Stimulated activated effector memory CD8-positive, alpha-beta T cell treated with anti-CD3 and anti-CD28 coated beads, Interleukin-12 subunit alpha, Interleukin-12 subunit beta, amount 100 ng/mL, for 72 hours (primary cell): ENCODE measurements at regions not wholly inside any gene's neighbourhood (a gene's known extent, or its start where the extent isn't known, plus 50 kb on each side); places are given as distances from the start of the nearest gene placed in this dataset.

Experiments
- ATAC-seq: fragments of 150-1000 bp; cut with Tn5 transposase; 2 replicates; pipeline ENCODE4 v1.10.0; 2021
- DNase-seq, 2 donors: peaks; one replicate each; pipeline ENCODE4 v3.0.0; 2021 to 2022; ENCODE audit warnings: low spot score in 2 of 2
- H3K27ac Mint-ChIP-seq: one replicate; pipeline ENCODE4 v1.8.0; 2022; ENCODE audit warnings: mild to moderate bottlenecking, mixed read lengths
- H3K36me3 Mint-ChIP-seq: one replicate; pipeline ENCODE4 v1.8.0; 2022; ENCODE audit warnings: mild to moderate bottlenecking, mixed read lengths
- H3K4me1 Mint-ChIP-seq: one replicate; pipeline ENCODE4 v1.8.0; 2022; ENCODE audit warnings: mixed read lengths
- H3K4me3 Mint-ChIP-seq: one replicate; pipeline ENCODE4 v1.8.0; 2022; ENCODE audit warnings: mild to moderate bottlenecking, mixed read lengths
- H3K9me3 Mint-ChIP-seq: one replicate; pipeline ENCODE4 v1.8.0; 2022; ENCODE audit warnings: mixed read lengths

DNA sequence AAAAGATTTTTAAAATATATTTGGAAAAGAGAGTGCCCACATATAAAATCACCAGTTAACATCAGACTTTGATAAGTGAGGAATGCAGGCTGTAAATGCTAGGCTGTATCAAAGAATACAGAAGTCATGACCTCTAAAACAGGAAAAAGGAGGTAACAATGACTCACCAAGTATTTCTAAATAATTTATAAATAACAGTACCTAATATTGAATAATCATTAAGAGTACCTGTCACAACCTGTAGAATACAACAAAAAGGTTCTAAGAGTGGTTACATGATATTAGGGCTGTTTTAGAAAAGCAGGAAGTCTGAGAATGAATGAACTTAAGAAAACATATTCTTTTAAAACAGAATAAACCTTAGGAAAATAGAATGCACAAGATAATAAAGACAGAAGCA lies 173.1 kb upstream of the CST7 start:
- H3K4me1 Mint-ChIP-seq = peaks cover 21% of the 10 kb centered on the region
- no peak overlapping the region for H3K27ac Mint-ChIP-seq
- peaks cover 13% of the 10 kb centered on the region for H3K9me3 Mint-ChIP-seq
- DNase-seq = no peak
- H3K4me3 Mint-ChIP-seq = no peak overlapping the region
- no peak for ATAC-seq
- H3K36me3 Mint-ChIP-seq = no peaks in the 10 kb centered on the region

DNA sequence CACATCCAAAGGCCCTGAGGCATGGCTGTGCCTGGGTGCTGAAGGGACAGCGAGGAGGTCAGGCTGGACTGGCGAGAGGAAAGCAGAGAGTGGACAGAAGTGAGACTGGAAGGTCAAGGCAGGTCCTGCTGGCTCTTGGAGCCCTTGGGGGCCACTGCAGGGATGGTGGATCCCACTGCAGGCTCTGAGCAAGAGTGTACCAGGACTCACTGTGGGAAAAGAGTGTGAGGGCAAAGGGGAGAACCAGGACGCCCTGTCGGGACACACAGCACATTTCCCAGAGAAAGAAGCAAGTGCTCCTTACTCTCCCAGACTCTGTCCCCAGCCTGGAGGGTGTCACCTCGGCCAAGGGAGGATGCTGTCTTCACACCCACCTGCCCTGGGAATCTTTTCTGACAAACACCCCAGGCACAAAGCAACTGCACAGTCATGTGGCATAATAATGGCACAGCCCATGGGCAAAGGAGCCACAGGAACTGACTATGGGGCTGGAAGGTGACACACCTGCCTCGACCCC lies 172.3 kb upstream of the CST7 start:
- H3K36me3 Mint-ChIP-seq = no peaks in the 10 kb centered on the region
- no peak for DNase-seq
- ATAC-seq = no peak
- H3K4me1 Mint-ChIP-seq = peaks cover 21% of the 10 kb centered on the region
- peaks cover 13% of the 10 kb centered on the region for H3K9me3 Mint-ChIP-seq
- no peak overlapping the region for H3K27ac Mint-ChIP-seq
- no peak overlapping the region for H3K4me3 Mint-ChIP-seq

DNA sequence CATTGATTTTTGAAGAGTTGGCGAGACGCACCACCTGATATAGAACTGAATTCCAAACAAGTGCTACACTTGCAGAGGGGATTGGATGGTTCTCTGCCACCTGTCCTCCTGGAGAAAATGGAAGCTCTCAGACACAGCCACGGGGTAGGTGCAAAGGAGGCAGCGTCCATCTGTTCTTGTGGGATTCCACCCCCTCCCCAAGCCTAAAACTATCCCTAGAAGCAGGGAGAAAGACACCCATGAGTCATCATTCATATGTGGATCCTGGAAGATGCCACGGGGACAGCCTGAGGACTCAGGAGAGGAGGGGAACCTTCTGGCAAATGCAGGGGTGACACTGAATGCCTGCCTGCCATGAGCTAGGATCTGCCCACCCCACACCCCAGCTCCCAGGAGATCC lies 171.3 kb upstream of the CST7 start:
- Mint-ChIP-seq H3K9me3 (peaks cover 13% of the 10 kb centered on the region), H3K4me1 (peaks cover 12% of the 10 kb centered on the region)
- no peak for ATAC-seq

DNA sequence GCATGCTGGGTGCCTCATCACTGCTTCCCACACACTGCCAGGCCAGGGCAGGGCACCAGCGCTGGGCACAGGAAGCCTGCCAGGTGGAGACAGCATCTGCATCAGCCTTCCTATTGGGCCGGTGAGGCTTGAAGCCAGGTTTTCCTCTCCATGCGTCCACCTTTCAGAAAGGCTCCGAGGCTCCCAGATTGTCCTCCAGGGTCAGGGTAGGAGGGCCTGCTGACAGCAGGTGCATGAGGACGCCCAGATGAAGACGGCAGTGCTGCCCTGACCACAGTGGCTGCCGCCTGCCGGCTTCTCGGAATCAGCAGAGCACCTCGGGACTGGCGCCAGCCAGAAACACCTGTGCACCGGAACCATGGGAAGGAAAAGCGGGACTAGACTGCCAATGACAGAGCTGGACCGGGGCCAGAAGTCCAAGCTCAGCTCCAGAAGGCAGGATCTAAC lies 170.5 kb upstream of the CST7 start:
- no peak for ATAC-seq
- no peaks in the 10 kb centered on the region for H3K36me3 Mint-ChIP-seq
- DNase-seq = no peak
- H3K27ac Mint-ChIP-seq = no peak overlapping the region
- H3K4me3 Mint-ChIP-seq = no peak overlapping the region
- H3K4me1 Mint-ChIP-seq = peaks cover 8% of the 10 kb centered on the region
- H3K9me3 Mint-ChIP-seq = peaks cover 13% of the 10 kb centered on the region

More for the DNA sequence above, 171.3 kb upstream of the CST7 start:
- H3K27ac Mint-ChIP-seq = peak overlapping the region; percentile 26
- H3K4me3 Mint-ChIP-seq = no peak overlapping the region
- H3K36me3 Mint-ChIP-seq = no peaks in the 10 kb centered on the region
- no peak for DNase-seq

DNA sequence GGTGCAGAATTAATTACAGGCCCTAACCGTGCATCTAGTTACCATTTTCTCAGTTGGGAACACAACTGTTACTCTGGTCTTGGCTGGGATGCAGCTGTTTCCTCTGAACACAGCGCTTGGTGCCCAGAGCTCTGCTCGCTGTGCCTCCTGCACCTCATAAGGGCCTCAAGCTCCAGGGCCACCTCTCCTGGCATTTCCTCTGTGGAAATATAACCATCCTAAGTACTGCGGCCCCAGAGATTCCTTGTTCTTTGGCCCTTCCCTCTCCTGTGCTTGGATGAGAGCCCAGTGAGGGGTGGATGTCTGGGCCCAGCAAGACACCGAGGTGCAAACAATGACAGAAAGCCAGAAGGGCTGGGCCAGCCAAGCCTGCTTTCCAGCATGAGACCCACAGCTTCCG lies 169.9 kb upstream of the CST7 start:
- Mint-ChIP-seq H3K36me3 (no peaks in the 10 kb centered on the region), H3K9me3 (peaks cover 13% of the 10 kb centered on the region), H3K4me1 (peaks cover 3% of the 10 kb centered on the region), H3K4me3 (no peak overlapping the region), H3K27ac (no peak overlapping the region)
- ATAC-seq (no peak), DNase-seq (no peak)

DNA sequence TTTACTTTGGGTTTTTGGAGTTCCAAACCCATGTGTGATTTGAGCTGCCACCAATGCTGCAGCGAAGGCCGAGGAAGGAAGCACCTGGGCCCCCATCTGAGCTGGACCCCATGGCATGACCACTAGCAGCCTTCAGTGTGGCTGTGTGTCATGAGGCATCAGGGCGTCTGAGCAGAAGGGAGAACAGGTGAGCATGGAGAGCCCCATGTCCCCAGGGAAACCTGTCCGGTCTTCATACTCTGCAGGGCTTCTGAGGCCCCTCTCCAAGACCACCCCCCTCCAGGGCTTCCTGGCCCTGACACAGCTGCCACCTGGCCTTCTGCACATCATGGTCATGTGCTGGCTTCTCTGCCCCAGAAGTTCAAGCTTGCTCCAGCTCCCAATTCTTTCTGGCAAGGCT lies 169.1 kb upstream of the CST7 start:
- H3K27ac Mint-ChIP-seq = no peak overlapping the region
- H3K4me1 Mint-ChIP-seq = no peaks in the 10 kb centered on the region
- H3K9me3 Mint-ChIP-seq = peaks cover 11% of the 10 kb centered on the region
- H3K36me3 Mint-ChIP-seq = no peaks in the 10 kb centered on the region
- H3K4me3 Mint-ChIP-seq = no peak overlapping the region
- DNase-seq (no peak), ATAC-seq (no peak)

DNA sequence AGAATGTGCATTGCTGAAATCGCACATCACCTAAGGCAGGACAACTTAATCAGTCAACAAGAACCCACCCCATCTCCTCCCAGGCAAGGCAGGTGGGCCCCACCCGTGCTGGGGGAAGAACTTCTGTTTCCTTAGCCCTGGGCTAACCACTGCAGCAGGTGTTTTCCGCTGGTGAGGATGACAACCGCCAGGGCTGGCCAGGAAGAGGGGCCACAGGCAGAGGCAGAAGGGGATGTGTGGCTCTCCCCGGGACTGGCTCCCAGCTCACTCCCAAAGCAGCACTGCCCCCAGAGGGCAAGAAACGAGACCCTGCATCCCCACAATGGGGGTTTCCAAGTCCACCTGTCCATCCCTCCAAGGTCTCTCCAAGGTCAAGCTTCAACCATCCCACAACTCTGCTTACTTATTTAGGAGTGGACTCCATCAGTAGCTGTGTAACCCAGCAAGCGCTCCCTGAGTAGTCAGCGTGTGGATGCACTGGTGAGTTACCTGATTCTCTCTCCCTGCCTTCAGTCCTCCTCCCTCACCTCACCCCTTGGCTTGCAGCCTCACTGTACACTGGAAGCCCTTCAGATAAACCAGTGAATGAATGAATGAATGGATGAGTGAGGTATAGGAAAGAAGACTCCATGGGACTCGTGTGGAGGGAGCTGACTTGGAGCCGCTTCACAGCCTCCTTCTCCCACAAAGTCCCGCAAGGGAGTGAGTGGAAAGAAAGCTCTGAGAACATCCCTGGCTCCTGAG lies 168.2 kb upstream of the CST7 start:
- no peaks in the 10 kb centered on the region for H3K4me1 Mint-ChIP-seq
- no peak overlapping the region for H3K4me3 Mint-ChIP-seq
- no peak for DNase-seq
- no peaks in the 10 kb centered on the region for H3K36me3 Mint-ChIP-seq
- H3K27ac Mint-ChIP-seq = no peak overlapping the region
- peaks cover 4% of the 10 kb centered on the region for H3K9me3 Mint-ChIP-seq
- no peak for ATAC-seq

DNA sequence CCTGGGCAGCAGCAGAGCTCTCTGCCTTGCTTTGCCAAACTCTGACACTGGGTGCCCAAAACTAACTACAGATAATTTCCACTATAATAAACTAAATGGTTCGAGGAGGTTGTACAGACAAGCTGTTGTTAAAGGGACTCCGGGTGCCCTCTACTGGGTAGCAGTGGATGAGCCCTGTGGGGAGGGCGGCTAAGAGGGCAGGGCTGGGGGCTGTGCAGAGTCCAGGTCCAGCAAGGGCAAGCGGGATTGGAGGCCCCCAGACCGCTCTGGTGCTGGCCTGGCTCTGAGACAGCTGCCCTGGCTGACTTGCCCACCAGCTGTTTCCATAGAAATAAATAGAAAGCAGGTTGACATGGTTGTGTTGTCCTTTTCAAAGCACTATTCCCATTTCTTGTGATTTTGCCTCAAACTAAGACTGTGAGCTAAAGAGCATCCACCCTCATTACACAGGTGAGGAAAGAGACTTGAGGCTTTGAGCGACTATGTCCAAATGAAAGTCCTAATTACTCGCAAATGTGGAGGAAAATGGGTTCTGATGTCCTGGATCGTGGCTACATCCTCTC lies 167.6 kb upstream of the CST7 start:
- ATAC-seq = peak; percentile 45
- Mint-ChIP-seq H3K27ac (no peak overlapping the region), H3K36me3 (no peaks in the 10 kb centered on the region), H3K4me3 (no peak overlapping the region), H3K9me3 (no peaks in the 10 kb centered on the region), H3K4me1 (no peaks in the 10 kb centered on the region)
- DNase-seq = no peak

DNA sequence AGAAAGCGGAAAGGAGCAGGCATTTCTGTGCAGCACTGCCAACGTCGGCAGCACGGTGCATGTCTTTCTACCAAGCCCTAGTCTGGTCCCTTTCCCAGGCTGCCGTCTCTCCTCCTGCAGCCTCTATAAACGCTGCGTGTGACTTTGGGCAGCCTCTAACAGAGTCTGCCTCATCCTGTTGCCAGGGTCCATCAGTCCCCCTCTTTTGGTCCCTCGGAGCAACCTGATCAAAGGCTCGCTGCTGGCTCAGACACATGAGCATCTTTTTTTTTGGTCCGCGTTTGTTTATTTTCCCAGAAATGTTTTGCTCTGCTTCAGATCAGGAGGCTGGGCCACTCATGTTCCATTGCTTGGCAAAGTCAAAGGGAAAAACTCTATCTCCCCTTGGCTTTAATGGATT lies 166.8 kb upstream of the CST7 start:
- H3K4me1 Mint-ChIP-seq = no peaks in the 10 kb centered on the region
- H3K36me3 Mint-ChIP-seq = no peaks in the 10 kb centered on the region
- no peaks in the 10 kb centered on the region for H3K9me3 Mint-ChIP-seq
- ATAC-seq = no peak
- no peak overlapping the region for H3K27ac Mint-ChIP-seq
- H3K4me3 Mint-ChIP-seq = no peak overlapping the region
- no peak for DNase-seq

DNA sequence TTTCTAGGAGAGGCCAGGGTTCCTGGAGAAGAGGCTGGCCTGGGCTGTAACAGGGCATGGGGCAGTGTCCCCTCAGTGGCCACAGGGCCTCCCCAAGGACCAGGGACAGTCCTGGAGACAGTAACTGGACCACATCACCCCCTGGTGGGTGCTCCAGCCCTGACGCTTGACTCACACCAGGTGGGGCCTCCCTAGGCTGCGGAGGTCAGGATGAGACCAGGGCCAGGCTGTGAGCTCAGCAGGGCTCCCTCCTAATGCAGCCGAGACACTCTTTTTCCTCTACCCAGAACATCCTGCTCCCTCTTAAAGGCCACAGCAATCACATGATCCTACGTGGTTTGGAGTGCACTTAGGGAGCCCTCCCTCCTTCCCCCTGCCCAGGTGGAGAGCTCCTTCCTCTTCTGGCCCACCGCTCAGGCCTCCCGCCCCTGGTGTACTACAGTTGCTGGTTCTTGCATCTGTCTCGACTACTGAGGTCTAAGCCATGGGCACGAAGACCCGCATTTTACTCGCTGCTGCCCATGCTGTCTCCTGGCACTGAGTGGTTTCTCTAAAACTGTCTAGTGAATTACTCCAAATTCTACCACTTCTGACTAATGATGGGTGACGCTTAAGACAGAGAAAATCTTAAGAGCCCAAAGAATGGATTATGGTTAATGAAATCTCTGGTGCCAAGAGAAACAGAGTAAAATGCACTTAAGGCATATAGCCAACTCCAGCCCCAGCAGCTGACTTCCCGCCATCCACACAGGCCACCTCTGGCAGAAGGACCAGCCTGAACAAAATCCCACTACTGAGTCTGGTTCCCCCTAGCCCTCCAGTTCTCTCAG lies 166.1 kb upstream of the CST7 start:
- no peaks in the 10 kb centered on the region for H3K4me1 Mint-ChIP-seq
- no peaks in the 10 kb centered on the region for H3K9me3 Mint-ChIP-seq
- H3K36me3 Mint-ChIP-seq = no peaks in the 10 kb centered on the region
- no peak overlapping the region for H3K4me3 Mint-ChIP-seq
- no peak overlapping the region for H3K27ac Mint-ChIP-seq
- DNase-seq (no peak), ATAC-seq (peak; percentile 5)

DNA sequence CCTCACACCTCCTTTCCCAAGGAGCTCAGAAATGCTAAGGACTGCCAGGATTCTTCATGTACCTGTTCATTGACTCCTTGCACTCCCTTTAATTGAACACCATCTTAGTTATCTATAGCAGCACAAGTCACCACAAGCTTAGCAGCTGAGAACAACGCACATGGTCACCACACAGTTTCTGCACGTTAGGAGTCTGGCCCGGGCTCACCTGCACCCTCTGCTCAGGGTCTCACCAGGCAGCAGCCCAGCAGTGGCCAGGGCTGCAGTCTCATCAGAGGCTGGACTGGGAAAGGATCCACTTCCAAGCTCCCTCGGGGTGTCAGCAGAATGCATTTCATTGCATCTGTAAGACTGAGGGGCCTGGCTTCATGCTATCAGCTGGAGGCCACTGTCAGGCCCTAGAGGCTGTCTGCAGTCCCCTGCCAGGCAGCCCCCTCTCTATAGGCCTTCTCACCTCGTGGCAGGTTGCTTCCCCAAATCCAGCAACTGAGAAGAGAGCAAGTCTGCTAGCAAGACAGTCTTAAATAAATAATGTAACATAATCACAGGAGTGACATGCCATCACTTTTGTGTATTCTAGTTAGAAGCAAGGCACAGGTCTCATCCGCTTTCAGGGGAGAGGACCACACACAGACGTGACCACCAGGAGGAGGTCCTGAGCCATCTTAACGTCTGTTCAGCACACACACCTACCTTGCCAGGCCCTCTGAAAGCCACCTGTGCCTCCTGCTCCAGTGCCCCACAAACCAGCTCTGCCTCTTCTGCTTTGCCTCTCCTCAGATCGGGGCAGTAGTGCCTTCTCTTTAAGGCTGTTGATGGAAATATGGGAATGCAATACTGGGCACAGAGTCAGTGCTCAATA lies 165.2 kb upstream of the CST7 start:
- Mint-ChIP-seq H3K27ac (no peak overlapping the region), H3K4me3 (no peak overlapping the region), H3K36me3 (no peaks in the 10 kb centered on the region), H3K4me1 (no peaks in the 10 kb centered on the region), H3K9me3 (no peaks in the 10 kb centered on the region)
- DNase-seq = no peak
- ATAC-seq = no peak

DNA sequence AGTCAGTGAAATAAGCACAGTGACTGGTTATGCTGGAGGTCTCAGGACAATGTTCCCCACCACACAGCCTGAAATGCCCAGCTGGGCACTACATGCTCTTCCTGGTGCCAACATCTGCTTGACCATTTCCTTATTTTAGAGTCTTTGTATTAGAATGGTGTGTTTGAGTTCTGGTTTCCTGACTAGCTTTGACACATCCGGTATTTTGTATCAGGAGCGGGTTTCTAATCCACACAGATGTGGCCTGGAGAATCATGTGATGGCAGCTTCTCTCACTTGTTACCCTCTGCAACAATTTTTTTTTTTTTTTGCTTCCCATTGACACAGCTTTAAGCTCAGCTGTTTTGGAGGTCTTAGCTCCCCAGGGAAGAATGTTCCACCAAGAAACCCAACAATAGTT lies 164.5 kb upstream of the CST7 start:
- no peak overlapping the region for H3K27ac Mint-ChIP-seq
- H3K9me3 Mint-ChIP-seq = no peaks in the 10 kb centered on the region
- no peak overlapping the region for H3K4me3 Mint-ChIP-seq
- no peak for DNase-seq
- H3K4me1 Mint-ChIP-seq = no peaks in the 10 kb centered on the region
- H3K36me3 Mint-ChIP-seq = no peaks in the 10 kb centered on the region
- ATAC-seq = no peak

DNA sequence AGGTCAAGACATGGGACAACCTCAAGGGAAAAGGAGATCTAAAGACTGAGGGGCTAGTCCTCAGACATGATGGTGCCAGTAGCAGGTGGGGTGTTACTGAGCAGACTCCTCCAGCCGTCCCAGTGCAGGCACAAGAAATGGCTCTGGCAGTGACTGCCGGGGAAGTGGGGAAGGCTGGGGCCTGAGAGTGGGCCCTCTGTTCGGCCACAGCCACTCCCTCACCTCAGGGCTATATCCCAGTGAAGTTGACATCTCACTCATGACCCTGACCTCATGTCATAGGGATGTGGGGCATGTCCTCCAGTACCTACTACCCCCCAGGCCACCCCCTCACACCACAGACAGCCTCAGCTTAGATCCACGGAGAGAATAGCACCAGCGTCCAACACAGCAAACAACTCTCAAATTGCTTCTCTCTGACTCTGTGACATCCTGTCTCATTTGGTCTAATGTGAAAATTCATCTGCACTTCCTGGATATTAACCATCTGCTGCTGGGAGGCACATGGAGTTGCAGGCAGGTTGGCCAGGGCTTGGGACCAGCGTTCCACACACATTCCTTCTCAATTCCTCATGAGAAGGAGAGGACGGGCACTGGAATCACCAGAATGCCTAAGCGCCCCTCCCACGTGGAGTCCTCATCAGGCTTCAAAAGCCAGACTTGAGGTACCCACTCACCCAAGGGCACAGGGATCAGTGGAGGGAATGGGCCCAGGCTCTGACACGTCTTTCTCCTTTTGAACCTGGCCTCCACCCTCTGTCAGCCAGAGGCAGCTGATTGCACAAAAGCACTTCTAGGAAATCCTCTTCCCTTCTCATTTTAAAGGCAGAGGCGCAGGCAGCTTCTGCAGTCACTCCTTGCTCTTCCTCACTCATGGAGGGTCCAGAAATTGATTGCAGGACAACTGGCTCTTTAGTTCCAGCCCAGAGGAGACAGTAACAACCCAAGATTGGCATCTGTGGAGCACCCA lies 163.6 kb upstream of the CST7 start:
- DNase-seq (no peak), ATAC-seq (no peak)
- no peaks in the 10 kb centered on the region for H3K4me1 Mint-ChIP-seq
- no peak overlapping the region for H3K4me3 Mint-ChIP-seq
- H3K36me3 Mint-ChIP-seq = no peaks in the 10 kb centered on the region
- peak overlapping the region; percentile 15 for H3K27ac Mint-ChIP-seq
- no peaks in the 10 kb centered on the region for H3K9me3 Mint-ChIP-seq

DNA sequence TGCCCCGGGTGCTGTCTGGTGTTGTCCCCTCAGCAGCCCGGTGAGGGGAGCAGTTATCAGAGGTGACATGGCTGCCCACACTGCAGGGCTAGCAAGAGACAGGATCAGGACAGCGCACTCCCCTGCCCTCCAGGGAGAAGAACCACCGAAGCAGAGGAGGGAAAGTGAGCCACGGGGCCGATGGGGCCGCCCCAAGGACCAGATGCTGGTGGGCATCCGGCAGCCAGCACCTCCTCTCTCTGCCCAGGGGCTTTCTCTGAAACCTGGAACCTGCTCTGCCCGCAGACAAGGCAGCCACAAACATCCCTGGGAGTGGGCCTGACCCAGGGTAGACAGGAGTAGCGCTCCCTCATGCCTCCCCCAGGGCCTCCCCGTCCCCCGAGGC lies 163.0 kb upstream of the CST7 start:
- Mint-ChIP-seq H3K36me3 (no peaks in the 10 kb centered on the region), H3K27ac (no peak overlapping the region), H3K4me1 (no peaks in the 10 kb centered on the region)

More for the DNA sequence above, 163.0 kb upstream of the CST7 start:
- no peak for ATAC-seq
- Mint-ChIP-seq H3K9me3 (no peaks in the 10 kb centered on the region), H3K4me3 (no peak overlapping the region)
- no peak for DNase-seq
